ENCODE measurements at regions not wholly inside any gene's neighbourhood (a gene's known extent, or its start where the extent isn't known, plus 50 kb on each side); places are given as distances from the start of the nearest gene placed in this dataset.

DNA sequence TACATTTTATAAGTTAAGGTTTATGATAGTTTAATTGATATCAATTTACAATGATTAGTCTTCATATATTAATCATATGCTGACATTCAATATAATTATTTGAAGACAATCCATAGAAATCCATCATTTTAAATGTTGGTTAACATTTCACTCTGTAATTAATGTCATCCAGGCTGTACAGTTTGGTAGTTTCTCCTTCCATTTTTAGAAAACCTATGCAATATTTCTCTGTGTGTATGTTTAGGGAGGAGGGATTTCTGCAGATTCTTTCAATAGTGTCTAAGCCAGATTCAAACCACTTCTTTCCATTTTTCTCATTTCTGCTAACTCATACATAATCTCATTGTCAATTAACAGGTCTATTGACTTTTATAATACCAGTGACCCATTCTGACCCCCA, 1159.0 kb upstream of the ATXN8OS start:
- H3K27me3 Mint-ChIP-seq (ENCODE audit: low read depth), result no peaks in the 10 kb centered on the region
- H3K27ac Mint-ChIP-seq, result no peak overlapping the region
- no peaks in the 10 kb centered on the region for H3K36me3 Mint-ChIP-seq (ENCODE audit: low read depth)
- no peaks in the 10 kb centered on the region for H3K4me1 Mint-ChIP-seq
- no peak overlapping the region for H3K4me3 Mint-ChIP-seq
- TF ChIP-seq, protein P1, sequence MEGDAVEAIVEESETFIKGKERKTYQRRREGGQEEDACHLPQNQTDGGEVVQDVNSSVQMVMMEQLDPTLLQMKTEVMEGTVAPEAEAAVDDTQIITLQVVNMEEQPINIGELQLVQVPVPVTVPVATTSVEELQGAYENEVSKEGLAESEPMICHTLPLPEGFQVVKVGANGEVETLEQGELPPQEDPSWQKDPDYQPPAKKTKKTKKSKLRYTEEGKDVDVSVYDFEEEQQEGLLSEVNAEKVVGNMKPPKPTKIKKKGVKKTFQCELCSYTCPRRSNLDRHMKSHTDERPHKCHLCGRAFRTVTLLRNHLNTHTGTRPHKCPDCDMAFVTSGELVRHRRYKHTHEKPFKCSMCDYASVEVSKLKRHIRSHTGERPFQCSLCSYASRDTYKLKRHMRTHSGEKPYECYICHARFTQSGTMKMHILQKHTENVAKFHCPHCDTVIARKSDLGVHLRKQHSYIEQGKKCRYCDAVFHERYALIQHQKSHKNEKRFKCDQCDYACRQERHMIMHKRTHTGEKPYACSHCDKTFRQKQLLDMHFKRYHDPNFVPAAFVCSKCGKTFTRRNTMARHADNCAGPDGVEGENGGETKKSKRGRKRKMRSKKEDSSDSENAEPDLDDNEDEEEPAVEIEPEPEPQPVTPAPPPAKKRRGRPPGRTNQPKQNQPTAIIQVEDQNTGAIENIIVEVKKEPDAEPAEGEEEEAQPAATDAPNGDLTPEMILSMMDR (IDR thresholded peaks at IDR 0.05; ENCODE audit: unreplicated experiment in 3 of 3), result no peak
- no peaks in the 10 kb centered on the region for H3K9me3 Mint-ChIP-seq

DNA sequence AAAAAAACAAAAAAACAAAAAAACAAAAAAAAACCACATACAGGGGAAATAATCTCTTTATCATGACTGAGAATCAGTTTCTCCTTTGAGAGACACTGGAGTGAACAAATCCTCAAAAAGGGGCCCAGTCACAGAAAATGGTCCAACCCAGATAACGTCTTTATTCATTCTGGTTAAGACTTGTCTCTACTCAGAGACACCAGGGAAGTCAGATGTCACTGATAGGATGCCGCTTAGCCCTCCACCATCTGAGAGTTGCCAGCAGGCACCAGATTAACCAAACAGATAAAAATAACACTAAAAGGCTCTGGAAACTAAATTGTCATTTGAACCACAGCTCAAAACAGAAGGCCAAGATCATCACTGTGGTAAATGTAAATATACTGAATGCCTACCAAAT, 1163.4 kb upstream of the ATXN8OS start:
- no peaks in the 10 kb centered on the region for H3K9me3 Mint-ChIP-seq
- H3K4me1 Mint-ChIP-seq, result no peaks in the 10 kb centered on the region
- no peak overlapping the region for H3K27ac Mint-ChIP-seq

DNA sequence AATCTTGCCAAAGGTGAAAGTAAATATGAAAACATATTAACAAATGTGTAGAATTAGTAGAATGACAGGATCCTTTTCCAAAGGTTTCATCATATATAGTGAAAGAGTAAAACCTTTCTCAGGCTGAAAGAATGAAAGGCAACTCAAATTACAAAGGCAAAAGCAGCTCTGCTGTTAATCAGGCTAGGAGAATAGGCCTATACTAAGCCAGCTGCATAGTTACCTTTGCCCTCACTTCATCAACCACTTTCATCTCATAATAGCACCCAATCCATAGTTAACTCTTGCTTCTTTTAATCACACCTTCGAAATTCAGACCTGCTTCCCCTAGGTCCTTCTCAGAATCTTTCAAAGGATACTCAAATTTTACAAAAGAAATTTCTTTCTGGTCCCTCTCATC, 1167.6 kb upstream of the ATXN8OS start:
- TF ChIP-seq, protein P1 (IDR thresholded peaks at IDR 0.05; ENCODE audit: unreplicated experiment in 3 of 3), result no peak
- no peak overlapping the region for H3K27ac Mint-ChIP-seq
- H3K9me3 Mint-ChIP-seq, result no peaks in the 10 kb centered on the region
- H3K4me1 Mint-ChIP-seq, result no peaks in the 10 kb centered on the region
- H3K36me3 Mint-ChIP-seq (ENCODE audit: low read depth), result no peaks in the 10 kb centered on the region
- no peaks in the 10 kb centered on the region for H3K27me3 Mint-ChIP-seq (ENCODE audit: low read depth)
- H3K4me3 Mint-ChIP-seq, result no peak overlapping the region

More for the DNA sequence above, 1163.4 kb upstream of the ATXN8OS start:
- H3K36me3 Mint-ChIP-seq (ENCODE audit: low read depth), result no peaks in the 10 kb centered on the region
- H3K27me3 Mint-ChIP-seq (ENCODE audit: low read depth), result no peaks in the 10 kb centered on the region
- TF ChIP-seq, protein P1 (IDR thresholded peaks at IDR 0.05; ENCODE audit: unreplicated experiment in 3 of 3), result no peak
- H3K4me3 Mint-ChIP-seq, result no peak overlapping the region

DNA sequence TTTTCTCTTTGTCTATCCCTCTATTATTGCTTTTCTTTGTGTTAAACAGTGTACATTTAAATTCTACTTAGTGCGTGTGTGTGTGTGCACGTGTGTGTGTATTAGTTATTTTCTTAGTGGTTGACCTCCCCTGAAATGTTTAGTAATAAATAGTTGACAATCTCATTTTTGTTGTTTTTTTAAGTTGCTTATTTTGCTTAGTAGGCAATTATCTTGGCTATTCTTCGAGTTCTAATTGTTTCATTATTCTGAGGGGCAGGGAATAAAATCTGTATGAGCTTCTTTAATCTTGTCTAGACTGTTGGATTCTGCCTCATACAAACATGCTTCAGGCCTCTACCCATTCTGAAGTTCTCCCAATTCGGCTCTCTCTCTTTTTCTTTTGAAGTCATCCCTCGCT, 1169.0 kb upstream of the ATXN8OS start:
- Mint-ChIP-seq H3K27me3 (ENCODE audit: low read depth) (no peaks in the 10 kb centered on the region), H3K36me3 (ENCODE audit: low read depth) (no peaks in the 10 kb centered on the region), H3K27ac (no peak overlapping the region), H3K4me1 (no peaks in the 10 kb centered on the region), H3K4me3 (no peak overlapping the region), H3K9me3 (no peaks in the 10 kb centered on the region)
- TF ChIP-seq, protein P1 (IDR thresholded peaks at IDR 0.05; ENCODE audit: unreplicated experiment in 3 of 3), result no peak

DNA sequence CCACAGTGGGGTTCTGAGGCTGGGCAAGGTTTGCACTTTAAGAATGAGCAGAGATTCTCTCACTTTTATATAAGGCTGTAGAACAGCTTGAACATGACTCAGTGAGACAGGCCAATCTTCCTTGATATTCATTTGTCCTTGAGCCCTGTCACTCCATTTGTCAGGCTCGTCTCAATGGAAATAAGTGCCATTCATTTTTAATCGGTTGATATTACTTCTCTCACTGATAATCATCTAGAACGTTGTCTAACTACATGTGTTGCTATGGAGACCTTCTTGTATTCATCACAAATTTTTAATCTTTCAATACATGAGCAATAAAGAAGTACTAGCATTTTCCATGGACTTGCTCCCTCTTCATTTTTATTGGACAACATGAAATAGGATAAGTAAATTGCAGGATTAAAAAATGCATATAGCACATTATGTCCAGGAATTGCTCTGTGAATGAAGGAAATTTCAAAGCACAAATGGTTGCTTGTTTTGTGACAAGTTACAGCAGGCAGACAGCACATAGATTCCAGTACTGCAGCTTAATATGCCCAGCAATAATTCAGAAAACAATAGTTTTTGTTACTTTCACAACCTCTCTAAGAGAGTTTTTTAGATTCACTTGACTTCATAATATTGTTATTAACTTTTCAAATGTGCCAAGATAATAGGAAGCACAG, 1178.4 kb upstream of the ATXN8OS start:
- no peaks in the 10 kb centered on the region for H3K4me1 Mint-ChIP-seq
- no peaks in the 10 kb centered on the region for H3K9me3 Mint-ChIP-seq
- no peak overlapping the region for H3K27ac Mint-ChIP-seq
- TF ChIP-seq, protein P1 (IDR thresholded peaks at IDR 0.05; ENCODE audit: unreplicated experiment in 3 of 3), result no peak
- H3K36me3 Mint-ChIP-seq (ENCODE audit: low read depth), result no peaks in the 10 kb centered on the region
- no peaks in the 10 kb centered on the region for H3K27me3 Mint-ChIP-seq (ENCODE audit: low read depth)
- no peak overlapping the region for H3K4me3 Mint-ChIP-seq

DNA sequence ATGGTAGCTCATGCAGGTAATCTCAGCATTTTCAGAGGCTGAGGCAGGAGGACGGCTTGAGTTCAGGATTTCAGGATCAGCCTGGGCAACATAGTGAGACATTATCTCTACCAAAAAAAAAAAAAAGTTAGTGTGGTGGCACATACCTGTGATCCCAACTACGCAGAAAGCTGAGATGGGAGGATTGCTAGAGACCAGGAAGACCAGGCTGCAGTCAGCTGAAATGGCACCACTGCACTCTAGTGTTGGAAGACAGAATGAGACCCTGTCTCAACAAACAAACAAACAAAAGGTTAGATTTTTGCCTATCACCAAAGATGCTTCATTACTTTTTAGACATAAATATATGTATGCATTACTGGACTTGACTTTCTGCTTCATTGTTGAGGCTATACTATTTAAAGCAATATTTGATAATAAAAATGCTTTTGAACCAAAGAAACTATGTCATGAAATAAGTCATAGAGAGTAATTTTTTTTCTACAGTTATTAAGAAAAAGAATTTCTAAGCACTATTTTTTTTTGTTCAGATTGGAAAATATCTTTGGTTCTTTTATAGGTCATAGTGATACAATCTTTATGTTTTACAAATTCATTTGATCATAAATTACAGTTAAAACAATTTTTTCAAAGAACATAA, 1180.1 kb upstream of the ATXN8OS start:
- H3K9me3 Mint-ChIP-seq, result no peaks in the 10 kb centered on the region
- H3K36me3 Mint-ChIP-seq (ENCODE audit: low read depth), result no peaks in the 10 kb centered on the region
- no peaks in the 10 kb centered on the region for H3K4me1 Mint-ChIP-seq
- no peaks in the 10 kb centered on the region for H3K27me3 Mint-ChIP-seq (ENCODE audit: low read depth)
- H3K4me3 Mint-ChIP-seq, result no peak overlapping the region
- H3K27ac Mint-ChIP-seq, result no peak overlapping the region
- TF ChIP-seq, protein P1 (IDR thresholded peaks at IDR 0.05; ENCODE audit: unreplicated experiment in 3 of 3), result peak; percentile 74 to 82 (median 75)

Measured in nephron (organoid).